HG03378 (cell line): ENCODE measurements at regions not wholly inside any gene's neighbourhood (a gene's known extent, or its start where the extent isn't known, plus 50 kb on each side); places are given as distances from the start of the nearest gene placed in this dataset.

Experiments used
- ATAC-seq: cut with Tn5 transposase; IDR thresholded peaks from one replicate; pipeline ENCODE4 v1.9.1; 2021; ENCODE audit warnings: mild to moderate bottlenecking, moderate library complexity; ENCODE audit not compliant: unreplicated experiment

DNA sequence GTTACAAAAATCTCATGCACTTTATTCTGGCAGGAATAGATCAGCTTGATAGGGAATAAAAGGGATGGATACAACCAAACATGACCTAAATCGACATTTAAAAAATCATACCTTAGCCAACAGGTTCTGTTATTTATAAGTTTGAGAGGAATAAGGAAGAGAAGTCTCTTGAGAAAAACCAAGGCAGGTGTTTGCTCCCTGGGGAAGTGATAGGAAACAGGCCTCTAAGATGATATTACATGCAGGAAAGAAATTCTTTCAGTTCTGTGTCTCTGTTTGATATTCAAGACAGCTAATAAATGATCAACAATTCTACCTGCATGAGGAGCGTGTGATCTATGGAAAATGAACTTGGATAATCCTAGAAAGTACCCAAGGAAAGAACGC lies 184.8 kb upstream of the ZEB2 start:
- no peak for ATAC-seq

- peak; percentile 49 for ATAC-seq
Measured at GRCh38 chr2:144703852-144704708, 184.2 kb upstream of the ZEB2 start.

- no peak for ATAC-seq
Measured at GRCh38 chr2:144702051-144702450, 182.1 kb upstream of the ZEB2 start.

DNA sequence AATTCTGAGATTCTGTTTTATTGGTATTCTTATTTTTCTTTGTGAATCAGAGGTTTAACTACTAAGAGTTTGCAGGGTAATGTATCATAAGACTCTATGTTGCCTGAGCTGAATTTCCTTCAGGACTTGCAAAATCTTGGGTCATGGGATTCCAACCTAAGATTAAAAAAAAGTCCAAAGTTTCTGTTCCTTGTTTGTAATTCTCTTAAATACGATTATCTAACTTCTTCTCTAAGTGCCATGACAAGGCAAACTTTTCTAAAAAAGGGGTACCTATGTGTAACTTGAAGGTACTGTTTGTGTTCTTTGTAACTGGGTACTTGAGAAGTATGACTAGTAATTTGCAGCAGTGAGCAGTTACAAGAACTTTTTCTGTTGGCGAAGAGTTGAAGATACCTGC lies 181.3 kb upstream of the ZEB2 start:
- ATAC-seq: no peak

GRCh38 chr2:144698156-144698555 lies 178.2 kb upstream of the ZEB2 start:
- ATAC-seq: no peak

GRCh38 chr2:144695657-144696056 lies 175.7 kb upstream of the ZEB2 start:
- no peak for ATAC-seq

GRCh38 chr2:144694456-144694855 lies 174.5 kb upstream of the ZEB2 start:
- ATAC-seq: no peak

GRCh38 chr2:144693179-144693578 lies 173.3 kb upstream of the ZEB2 start:
- no peak for ATAC-seq

DNA sequence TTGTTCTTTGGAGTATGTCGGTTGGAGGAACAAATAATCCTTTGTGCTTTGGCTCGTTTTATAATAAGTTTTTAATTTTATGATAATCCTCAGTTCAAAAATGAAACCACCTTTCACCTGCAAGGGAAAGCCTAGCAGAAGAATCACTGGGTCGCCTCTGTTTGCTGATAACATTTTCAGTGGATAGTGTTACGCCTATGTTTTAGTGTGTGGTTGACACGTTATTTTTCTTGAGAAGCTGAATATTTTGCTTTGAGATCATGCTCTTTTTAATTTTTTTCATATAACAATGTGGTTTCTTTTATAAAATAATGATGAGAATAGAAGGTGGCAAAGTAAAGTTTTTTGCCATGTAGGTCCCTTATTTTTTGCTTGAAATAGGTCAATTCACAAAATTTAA lies 172.7 kb upstream of the ZEB2 start:
- no peak for ATAC-seq

DNA sequence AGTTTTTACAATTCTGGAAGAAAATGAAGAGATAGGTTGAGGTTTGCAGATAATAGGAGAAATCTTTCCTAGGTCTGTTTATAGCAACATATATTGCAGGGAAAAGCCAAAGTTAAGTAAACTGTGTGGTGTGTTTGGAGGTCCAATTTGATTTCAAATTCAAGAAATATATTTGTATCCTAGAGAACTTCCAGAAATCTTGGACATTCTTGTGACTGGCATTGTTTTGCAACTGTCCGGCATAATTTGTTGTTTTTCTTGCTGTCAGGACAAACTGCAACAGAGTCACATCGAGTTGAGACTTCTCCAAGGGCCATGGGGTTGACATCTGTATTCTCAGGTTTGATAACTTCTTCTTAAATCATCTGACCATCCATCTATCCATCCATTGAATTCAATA lies 170.9 kb upstream of the ZEB2 start:
- ATAC-seq: no peak

- ATAC-seq: no peak
Measured at GRCh38 chr2:144686518-144687215, 166.7 kb upstream of the ZEB2 start.

DNA sequence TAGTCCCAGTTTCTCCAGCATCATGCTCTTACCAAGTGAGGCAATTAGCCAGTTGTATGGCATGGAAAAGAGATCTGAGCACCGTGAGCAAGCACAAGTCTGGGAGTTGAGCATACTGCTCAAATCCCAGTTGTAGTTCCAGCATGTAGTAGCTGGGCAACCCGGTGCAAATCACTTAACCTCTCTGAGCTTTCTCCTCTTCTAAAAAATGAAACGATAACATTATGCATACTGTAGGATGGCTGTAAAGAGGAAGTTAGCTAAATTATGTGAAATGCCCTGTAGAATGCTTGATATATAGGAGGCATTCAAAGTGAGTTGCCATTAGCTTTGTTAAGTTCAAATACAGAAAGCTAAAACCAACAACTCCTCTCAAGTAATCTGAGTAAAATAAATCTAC lies 164.0 kb upstream of the ZEB2 start:
- ATAC-seq: no peak

GRCh38 chr2:144683107-144683753 lies 163.3 kb upstream of the ZEB2 start:
- no peak for ATAC-seq

GRCh38 chr2:144682248-144682647 lies 162.3 kb upstream of the ZEB2 start:
- no peak for ATAC-seq

DNA sequence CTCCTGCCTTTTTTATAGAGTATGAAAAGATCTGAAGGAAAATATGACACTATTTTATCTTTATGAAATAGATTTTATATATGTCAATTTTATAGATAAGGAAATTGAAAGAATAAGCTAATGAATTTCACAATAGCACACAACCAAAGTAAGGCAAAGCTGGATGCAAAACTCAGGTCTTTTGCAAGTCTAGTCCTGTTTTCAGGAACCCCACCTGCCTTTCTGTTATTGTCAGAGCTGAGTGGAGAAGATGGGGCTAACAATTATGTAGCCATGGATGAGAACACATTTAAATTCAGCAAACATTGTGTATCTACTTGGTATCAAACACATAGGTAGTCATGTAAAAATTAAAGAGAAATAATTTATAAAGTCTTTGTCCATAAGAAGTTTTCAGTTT lies 161.5 kb upstream of the ZEB2 start:
- ATAC-seq: no peak

- ATAC-seq: no peak
Measured at GRCh38 chr2:144679942-144680341, 160.0 kb upstream of the ZEB2 start.

- ATAC-seq: no peak
Measured at GRCh38 chr2:144678736-144679135, 158.8 kb upstream of the ZEB2 start.

DNA sequence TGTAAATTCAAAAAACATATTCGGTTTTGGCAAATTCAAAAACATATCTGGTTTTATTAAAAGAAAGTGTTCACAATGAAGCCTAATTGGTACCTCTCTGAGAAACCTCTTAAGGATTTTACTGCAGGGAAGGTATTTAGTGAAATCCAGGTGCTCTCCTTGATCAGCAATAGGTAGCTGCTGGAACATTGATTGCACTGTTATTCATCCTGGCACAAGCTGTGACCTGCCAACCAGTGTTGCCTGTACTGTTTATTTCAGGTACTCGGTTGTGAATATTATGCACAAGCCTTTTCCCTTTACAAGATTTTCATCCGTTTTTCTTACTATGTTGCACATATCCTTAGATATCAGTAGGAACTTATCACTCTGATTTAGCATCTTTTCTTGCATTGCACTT lies 155.8 kb upstream of the ZEB2 start:
- no peak for ATAC-seq

DNA sequence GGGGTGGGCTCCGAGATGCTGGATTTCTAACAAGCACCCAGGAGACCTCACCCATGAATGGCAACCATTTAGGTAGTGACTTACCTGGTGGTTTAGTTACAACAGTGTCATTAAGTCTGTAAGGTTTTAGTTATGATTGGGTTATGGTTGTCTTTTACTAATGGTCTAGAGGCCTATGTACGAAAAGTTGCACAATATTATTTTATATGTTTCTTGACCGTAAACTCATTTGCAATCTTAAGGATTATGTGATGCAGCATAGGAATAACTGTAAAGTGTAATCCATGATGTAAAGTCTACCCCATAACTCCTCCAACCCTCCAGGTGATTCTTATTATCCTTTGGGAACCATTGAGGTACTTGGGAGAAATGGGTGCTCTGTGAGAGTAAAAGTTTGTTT lies 155.4 kb upstream of the ZEB2 start:
- no peak for ATAC-seq

- no peak for ATAC-seq
Measured at GRCh38 chr2:144674071-144674470, 154.2 kb upstream of the ZEB2 start.

DNA sequence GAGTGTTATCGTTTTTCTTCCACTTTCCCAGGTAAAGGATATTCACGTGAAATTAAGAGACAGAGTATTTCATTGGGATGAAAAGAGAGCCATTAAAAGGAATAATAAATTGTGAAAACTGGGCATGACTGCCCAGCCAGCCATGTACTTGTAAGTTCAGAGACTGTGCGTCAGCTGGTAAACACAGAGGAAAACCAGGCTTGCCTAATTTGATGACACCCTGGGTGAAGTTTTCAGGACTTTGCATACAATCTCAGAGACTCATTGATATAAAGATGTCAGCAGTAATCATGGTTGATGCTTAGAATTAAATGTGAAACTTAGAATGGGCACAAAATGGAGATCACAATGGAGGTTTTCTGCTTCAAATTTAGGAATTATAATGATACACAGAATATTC lies 153.5 kb upstream of the ZEB2 start:
- ATAC-seq: no peak
